Mesendoderm (in vitro differentiated cells): ENCODE measurements at regions not wholly inside any gene's neighbourhood (a gene's known extent, or its start where the extent isn't known, plus 50 kb on each side); places are given as distances from the start of the nearest gene placed in this dataset.

Source experiments
- DNase-seq: peaks from one replicate; pipeline ENCODE4 v3.0.0; 2013
- H2AK5ac ChIP-seq: 2 replicates; pipeline ENCODE4 v1.6.1; 2013; ENCODE audit warnings: low read length, inconsistent platforms
- H2BK120ac ChIP-seq: 2 replicates; pipeline ENCODE4 v1.6.1; 2013; ENCODE audit warnings: low read depth, mild to moderate bottlenecking, low read length, moderate library complexity, mixed read lengths
- H2BK15ac ChIP-seq: replicated peaks from 2 replicates; pipeline ENCODE4 v1.6.1; 2013; ENCODE audit warnings: low read depth, mild to moderate bottlenecking, moderate library complexity
- H2BK5ac ChIP-seq: 2 replicates; pipeline ENCODE4 v1.6.1; 2013; ENCODE audit warnings: low read length, inconsistent platforms
- H3K18ac ChIP-seq: 2 replicates; pipeline ENCODE4 v1.6.1; 2013; ENCODE audit warnings: mild to moderate bottlenecking, low read length, mixed read lengths
- H3K23ac ChIP-seq: one replicate; pipeline ENCODE4 v1.6.1; 2013; ENCODE audit warnings: low read length
- H3K27ac ChIP-seq: 2 replicates; pipeline ENCODE4 v1.5.1; 2013; ENCODE audit warnings: low read depth, mild to moderate bottlenecking, inconsistent platforms, low read length, moderate library complexity
- H3K27me3 ChIP-seq: 2 replicates; pipeline ENCODE4 v1.6.1; 2013; ENCODE audit warnings: low read length, control low read depth, mild to moderate bottlenecking, inconsistent platforms; ENCODE audit not compliant: insufficient read depth, poor library complexity
- H3K36me3 ChIP-seq: 2 replicates; pipeline ENCODE4 v1.6.1; 2013; ENCODE audit warnings: low read length, inconsistent platforms; ENCODE audit not compliant: control insufficient read depth, insufficient read depth
- H3K4ac ChIP-seq: one replicate; pipeline ENCODE4 v1.6.1; 2013; ENCODE audit warnings: low read depth, mild to moderate bottlenecking, low read length, moderate library complexity
- H3K4me1 ChIP-seq: 2 replicates; pipeline ENCODE4 v1.6.1; 2013; ENCODE audit warnings: low read depth, low read length, inconsistent platforms; ENCODE audit not compliant: control insufficient read depth
- H3K4me2 ChIP-seq: 2 replicates; pipeline ENCODE4 v1.6.1; 2013; ENCODE audit warnings: low read length
- H3K4me3 ChIP-seq: 2 replicates; pipeline ENCODE4 v1.5.1; 2013; ENCODE audit warnings: mild to moderate bottlenecking, low read length
- H3K56ac ChIP-seq: one replicate; pipeline ENCODE4 v1.6.1; 2013; ENCODE audit warnings: low read length
- H3K79me1 ChIP-seq: 2 replicates; pipeline ENCODE4 v1.6.1; 2013; ENCODE audit warnings: low read length, inconsistent platforms
- H3K79me2 ChIP-seq: 2 replicates; pipeline ENCODE4 v1.6.1; 2013; ENCODE audit warnings: mild to moderate bottlenecking, low read length; ENCODE audit not compliant: control insufficient read depth, insufficient read depth
- H3K9ac ChIP-seq: 2 replicates; pipeline ENCODE4 v1.6.1; 2013; ENCODE audit warnings: low read length, inconsistent platforms
- H4K5ac ChIP-seq: one replicate; pipeline ENCODE4 v1.6.1; 2013; ENCODE audit warnings: low read length
- H4K8ac ChIP-seq: one replicate; pipeline ENCODE4 v1.6.1; 2013; ENCODE audit warnings: low read depth, mild to moderate bottlenecking, control low read depth, low read length, moderate library complexity
- WGBS: extraction: QIAGEN DNeasy Blood & Tissue Kit; methylation state at CpG from one replicate; pipeline ENCODE4 v1.1.7; 2013; ENCODE audit warnings: low lambda C conversion rate, missing lambda C conversion rate; ENCODE audit not compliant: insufficient coverage; ENCODE audit errors: extremely low coverage; 5-methylcytosine and 5-hydroxymethylcytosine counted together

GRCh38 chr1:176271572-176271971, 64.5 kb upstream of the COP1 start:
- no peak for DNase-seq
- no peaks in the 10 kb centered on the region for H3K79me2 ChIP-seq
- H2BK120ac ChIP-seq: no peak overlapping the region
- no peak overlapping the region for H3K4ac ChIP-seq
- no peak overlapping the region for H4K8ac ChIP-seq
- H3K18ac ChIP-seq: no peak overlapping the region
- no peak overlapping the region for H2AK5ac ChIP-seq
- no peaks in the 10 kb centered on the region for H3K36me3 ChIP-seq
- H2BK5ac ChIP-seq: no peak overlapping the region
- no peak overlapping the region for H3K56ac ChIP-seq
- H3K23ac ChIP-seq: no peak overlapping the region
- no peak overlapping the region for H3K27ac ChIP-seq
- WGBS: no CpG with 5 or more reads among the region's 1 CpG
- H4K5ac ChIP-seq: no peak overlapping the region
- no peaks in the 10 kb centered on the region for H3K4me1 ChIP-seq
- H3K79me1 ChIP-seq: no peaks in the 10 kb centered on the region
- no peak overlapping the region for H2BK15ac ChIP-seq
- H3K4me3 ChIP-seq: no peak overlapping the region
- no peak overlapping the region for H3K4me2 ChIP-seq
- H3K9ac ChIP-seq: no peak overlapping the region
- H3K27me3 ChIP-seq: no peaks in the 10 kb centered on the region
